ENCODE measurements at regions not wholly inside any gene's neighbourhood (a gene's known extent, or its start where the extent isn't known, plus 50 kb on each side); places are given as distances from the start of the nearest gene placed in this dataset.

DNA sequence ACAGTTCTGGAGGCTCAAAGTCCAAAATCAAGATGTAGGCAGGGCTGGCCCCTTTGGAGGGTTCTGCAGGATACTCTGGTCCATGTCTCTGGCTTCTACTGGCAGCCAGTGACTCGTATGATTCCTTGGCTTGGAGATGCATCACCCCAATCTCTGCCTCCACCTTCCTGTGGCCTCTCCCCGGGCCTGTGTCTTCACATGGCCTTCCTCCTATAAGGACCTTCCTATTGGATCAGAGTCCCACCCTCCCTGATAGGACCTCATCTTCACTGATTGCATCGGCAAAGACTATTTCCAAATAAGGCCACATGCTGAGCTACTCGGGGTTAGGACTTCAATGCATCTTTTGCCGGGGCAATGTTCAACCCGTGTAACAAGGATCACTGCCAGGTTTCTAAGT, 509.0 kb downstream of the CD83 start:
- H3K27ac Mint-ChIP-seq = no peak overlapping the region
- TF ChIP-seq ZNF138 (CRISPR knock-in tag; conservative IDR thresholded peaks at IDR 0.05) (no peak), OVOL2 (CRISPR knock-in tag; IDR thresholded peaks at IDR 0.05; ENCODE audit: borderline replicate concordance) (no peak), NR3C1 (CRISPR knock-in tag; conservative IDR thresholded peaks at IDR 0.05; ENCODE audit: low read depth) (no peak), GRHL2 (CRISPR knock-in tag; IDR thresholded peaks at IDR 0.05; ENCODE audit: insufficient replicate concordance, severe bottlenecking) (no peak), FOXP1 (CRISPR knock-in tag; IDR thresholded peaks at IDR 0.05; ENCODE audit: borderline replicate concordance) (no peak), SMAD4 (CRISPR knock-in tag; IDR thresholded peaks at IDR 0.05) (no peak), TP53 (CRISPR knock-in tag; IDR thresholded peaks at IDR 0.05) (no peak), RELA (CRISPR knock-in tag; IDR thresholded peaks at IDR 0.05; ENCODE audit: borderline replicate concordance) (no peak), NFYB (CRISPR knock-in tag; conservative IDR thresholded peaks at IDR 0.05; ENCODE audit: low read depth) (no peak)
- TF ChIP-seq, protein P1, sequence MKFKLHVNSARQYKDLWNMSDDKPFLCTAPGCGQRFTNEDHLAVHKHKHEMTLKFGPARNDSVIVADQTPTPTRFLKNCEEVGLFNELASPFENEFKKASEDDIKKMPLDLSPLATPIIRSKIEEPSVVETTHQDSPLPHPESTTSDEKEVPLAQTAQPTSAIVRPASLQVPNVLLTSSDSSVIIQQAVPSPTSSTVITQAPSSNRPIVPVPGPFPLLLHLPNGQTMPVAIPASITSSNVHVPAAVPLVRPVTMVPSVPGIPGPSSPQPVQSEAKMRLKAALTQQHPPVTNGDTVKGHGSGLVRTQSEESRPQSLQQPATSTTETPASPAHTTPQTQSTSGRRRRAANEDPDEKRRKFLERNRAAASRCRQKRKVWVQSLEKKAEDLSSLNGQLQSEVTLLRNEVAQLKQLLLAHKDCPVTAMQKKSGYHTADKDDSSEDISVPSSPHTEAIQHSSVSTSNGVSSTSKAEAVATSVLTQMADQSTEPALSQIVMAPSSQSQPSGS (CRISPR knock-in tag; IDR thresholded peaks at IDR 0.05; ENCODE audit: borderline replicate concordance, low read depth) = no peak
- TF ChIP-seq, protein P2, sequence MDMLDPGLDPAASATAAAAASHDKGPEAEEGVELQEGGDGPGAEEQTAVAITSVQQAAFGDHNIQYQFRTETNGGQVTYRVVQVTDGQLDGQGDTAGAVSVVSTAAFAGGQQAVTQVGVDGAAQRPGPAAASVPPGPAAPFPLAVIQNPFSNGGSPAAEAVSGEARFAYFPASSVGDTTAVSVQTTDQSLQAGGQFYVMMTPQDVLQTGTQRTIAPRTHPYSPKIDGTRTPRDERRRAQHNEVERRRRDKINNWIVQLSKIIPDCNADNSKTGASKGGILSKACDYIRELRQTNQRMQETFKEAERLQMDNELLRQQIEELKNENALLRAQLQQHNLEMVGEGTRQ (CRISPR knock-in tag; IDR thresholded peaks at IDR 0.05) = no peak
- TF ChIP-seq, protein P3, sequence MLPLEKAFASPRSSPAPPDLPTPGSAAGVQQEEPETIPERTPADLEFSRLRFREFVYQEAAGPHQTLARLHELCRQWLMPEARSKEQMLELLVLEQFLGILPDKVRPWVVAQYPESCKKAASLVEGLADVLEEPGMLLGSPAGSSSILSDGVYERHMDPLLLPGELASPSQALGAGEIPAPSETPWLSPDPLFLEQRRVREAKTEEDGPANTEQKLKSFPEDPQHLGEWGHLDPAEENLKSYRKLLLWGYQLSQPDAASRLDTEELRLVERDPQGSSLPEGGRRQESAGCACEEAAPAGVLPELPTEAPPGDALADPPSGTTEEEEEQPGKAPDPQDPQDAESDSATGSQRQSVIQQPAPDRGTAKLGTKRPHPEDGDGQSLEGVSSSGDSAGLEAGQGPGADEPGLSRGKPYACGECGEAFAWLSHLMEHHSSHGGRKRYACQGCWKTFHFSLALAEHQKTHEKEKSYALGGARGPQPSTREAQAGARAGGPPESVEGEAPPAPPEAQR (CRISPR knock-in tag; IDR thresholded peaks at IDR 0.05) = no peak
- TF ChIP-seq, protein P4, sequence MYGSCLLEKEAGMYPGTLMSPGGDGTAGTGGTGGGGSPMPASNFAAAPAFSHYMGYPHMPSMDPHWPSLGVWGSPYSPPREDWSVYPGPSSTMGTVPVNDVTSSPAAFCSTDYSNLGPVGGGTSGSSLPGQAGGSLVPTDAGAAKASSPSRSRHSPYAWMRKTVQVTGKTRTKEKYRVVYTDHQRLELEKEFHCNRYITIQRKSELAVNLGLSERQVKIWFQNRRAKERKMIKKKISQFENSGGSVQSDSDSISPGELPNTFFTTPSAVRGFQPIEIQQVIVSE (CRISPR knock-in tag; IDR thresholded peaks at IDR 0.05; ENCODE audit: borderline replicate concordance) = no peak

DNA sequence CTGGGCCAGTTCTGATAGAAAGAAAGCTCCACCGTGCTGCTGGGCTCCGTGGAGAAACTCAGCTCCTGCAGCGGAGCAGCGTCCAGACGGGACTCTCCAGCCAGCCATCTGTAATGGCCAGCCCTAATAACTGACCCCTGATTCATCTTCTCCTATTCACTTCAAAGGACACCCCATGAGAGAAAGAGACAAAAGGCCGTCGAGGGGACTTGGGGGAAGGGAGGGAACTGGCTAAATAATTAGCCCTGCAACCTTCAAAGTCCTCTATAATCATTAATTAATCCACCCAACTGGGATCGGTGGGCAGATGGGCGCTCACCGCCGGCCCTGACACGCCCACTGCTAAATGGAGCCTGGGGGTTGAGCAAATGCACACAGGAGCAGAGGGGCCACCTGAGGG, 512.4 kb downstream of the CD83 start:
- peaks cover 14% of the 10 kb centered on the region for H3K9me3 Mint-ChIP-seq
- DNase-seq (ENCODE audit: low spot score) (no peak), ATAC-seq (no peak)
- no peak overlapping the region for H3K27ac Mint-ChIP-seq
- peaks cover 9% of the 10 kb centered on the region for H3K36me3 Mint-ChIP-seq
- ChIA-PET POLR2A (no interaction called here), CTCF (no interaction called here)
- no peak overlapping the region for H3K4me3 Mint-ChIP-seq
- no peaks in the 10 kb centered on the region for H3K27me3 Mint-ChIP-seq (ENCODE audit: low read depth)
- peaks cover 35% of the 10 kb centered on the region for H3K4me1 Mint-ChIP-seq
- TF ChIP-seq, protein P5, sequence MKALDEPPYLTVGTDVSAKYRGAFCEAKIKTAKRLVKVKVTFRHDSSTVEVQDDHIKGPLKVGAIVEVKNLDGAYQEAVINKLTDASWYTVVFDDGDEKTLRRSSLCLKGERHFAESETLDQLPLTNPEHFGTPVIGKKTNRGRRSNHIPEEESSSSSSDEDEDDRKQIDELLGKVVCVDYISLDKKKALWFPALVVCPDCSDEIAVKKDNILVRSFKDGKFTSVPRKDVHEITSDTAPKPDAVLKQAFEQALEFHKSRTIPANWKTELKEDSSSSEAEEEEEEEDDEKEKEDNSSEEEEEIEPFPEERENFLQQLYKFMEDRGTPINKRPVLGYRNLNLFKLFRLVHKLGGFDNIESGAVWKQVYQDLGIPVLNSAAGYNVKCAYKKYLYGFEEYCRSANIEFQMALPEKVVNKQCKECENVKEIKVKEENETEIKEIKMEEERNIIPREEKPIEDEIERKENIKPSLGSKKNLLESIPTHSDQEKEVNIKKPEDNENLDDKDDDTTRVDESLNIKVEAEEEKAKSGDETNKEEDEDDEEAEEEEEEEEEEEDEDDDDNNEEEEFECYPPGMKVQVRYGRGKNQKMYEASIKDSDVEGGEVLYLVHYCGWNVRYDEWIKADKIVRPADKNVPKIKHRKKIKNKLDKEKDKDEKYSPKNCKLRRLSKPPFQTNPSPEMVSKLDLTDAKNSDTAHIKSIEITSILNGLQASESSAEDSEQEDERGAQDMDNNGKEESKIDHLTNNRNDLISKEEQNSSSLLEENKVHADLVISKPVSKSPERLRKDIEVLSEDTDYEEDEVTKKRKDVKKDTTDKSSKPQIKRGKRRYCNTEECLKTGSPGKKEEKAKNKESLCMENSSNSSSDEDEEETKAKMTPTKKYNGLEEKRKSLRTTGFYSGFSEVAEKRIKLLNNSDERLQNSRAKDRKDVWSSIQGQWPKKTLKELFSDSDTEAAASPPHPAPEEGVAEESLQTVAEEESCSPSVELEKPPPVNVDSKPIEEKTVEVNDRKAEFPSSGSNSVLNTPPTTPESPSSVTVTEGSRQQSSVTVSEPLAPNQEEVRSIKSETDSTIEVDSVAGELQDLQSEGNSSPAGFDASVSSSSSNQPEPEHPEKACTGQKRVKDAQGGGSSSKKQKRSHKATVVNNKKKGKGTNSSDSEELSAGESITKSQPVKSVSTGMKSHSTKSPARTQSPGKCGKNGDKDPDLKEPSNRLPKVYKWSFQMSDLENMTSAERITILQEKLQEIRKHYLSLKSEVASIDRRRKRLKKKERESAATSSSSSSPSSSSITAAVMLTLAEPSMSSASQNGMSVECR (CRISPR knock-in tag; IDR thresholded peaks at IDR 0.05; ENCODE audit: borderline replicate concordance) = no peak
- TF ChIP-seq, protein P6, sequence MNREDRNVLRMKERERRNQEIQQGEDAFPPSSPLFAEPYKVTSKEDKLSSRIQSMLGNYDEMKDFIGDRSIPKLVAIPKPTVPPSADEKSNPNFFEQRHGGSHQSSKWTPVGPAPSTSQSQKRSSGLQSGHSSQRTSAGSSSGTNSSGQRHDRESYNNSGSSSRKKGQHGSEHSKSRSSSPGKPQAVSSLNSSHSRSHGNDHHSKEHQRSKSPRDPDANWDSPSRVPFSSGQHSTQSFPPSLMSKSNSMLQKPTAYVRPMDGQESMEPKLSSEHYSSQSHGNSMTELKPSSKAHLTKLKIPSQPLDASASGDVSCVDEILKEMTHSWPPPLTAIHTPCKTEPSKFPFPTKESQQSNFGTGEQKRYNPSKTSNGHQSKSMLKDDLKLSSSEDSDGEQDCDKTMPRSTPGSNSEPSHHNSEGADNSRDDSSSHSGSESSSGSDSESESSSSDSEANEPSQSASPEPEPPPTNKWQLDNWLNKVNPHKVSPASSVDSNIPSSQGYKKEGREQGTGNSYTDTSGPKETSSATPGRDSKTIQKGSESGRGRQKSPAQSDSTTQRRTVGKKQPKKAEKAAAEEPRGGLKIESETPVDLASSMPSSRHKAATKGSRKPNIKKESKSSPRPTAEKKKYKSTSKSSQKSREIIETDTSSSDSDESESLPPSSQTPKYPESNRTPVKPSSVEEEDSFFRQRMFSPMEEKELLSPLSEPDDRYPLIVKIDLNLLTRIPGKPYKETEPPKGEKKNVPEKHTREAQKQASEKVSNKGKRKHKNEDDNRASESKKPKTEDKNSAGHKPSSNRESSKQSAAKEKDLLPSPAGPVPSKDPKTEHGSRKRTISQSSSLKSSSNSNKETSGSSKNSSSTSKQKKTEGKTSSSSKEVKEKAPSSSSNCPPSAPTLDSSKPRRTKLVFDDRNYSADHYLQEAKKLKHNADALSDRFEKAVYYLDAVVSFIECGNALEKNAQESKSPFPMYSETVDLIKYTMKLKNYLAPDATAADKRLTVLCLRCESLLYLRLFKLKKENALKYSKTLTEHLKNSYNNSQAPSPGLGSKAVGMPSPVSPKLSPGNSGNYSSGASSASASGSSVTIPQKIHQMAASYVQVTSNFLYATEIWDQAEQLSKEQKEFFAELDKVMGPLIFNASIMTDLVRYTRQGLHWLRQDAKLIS (CRISPR knock-in tag; IDR thresholded peaks at IDR 0.05; ENCODE audit: borderline replicate concordance) = no peak
- no peak for TF ChIP-seq NR3C1 (CRISPR knock-in tag; conservative IDR thresholded peaks at IDR 0.05; ENCODE audit: low read depth)
- TF ChIP-seq SMAD3 (CRISPR knock-in tag; IDR thresholded peaks at IDR 0.05; ENCODE audit: borderline replicate concordance) = no peak
- no peak for TF ChIP-seq ZNF317 (CRISPR knock-in tag; IDR thresholded peaks at IDR 0.05; ENCODE audit: borderline replicate concordance, low read depth)
- TF ChIP-seq, protein P7, sequence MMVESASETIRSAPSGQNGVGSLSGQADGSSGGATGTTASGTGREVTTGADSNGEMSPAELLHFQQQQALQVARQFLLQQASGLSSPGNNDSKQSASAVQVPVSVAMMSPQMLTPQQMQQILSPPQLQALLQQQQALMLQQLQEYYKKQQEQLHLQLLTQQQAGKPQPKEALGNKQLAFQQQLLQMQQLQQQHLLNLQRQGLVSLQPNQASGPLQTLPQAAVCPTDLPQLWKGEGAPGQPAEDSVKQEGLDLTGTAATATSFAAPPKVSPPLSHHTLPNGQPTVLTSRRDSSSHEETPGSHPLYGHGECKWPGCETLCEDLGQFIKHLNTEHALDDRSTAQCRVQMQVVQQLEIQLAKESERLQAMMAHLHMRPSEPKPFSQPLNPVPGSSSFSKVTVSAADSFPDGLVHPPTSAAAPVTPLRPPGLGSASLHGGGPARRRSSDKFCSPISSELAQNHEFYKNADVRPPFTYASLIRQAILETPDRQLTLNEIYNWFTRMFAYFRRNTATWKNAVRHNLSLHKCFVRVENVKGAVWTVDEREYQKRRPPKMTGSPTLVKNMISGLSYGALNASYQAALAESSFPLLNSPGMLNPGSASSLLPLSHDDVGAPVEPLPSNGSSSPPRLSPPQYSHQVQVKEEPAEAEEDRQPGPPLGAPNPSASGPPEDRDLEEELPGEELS (CRISPR knock-in tag; IDR thresholded peaks at IDR 0.05) = no peak
- TF ChIP-seq, protein P8, sequence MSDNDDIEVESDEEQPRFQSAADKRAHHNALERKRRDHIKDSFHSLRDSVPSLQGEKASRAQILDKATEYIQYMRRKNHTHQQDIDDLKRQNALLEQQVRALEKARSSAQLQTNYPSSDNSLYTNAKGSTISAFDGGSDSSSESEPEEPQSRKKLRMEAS (CRISPR knock-in tag; IDR thresholded peaks at IDR 0.05) = no peak
- TF ChIP-seq SP1 (CRISPR knock-in tag; conservative IDR thresholded peaks at IDR 0.05) = no peak

More for the DNA sequence above, 509.0 kb downstream of the CD83 start:
- ATAC-seq = no peak
- no peaks in the 10 kb centered on the region for H3K27me3 Mint-ChIP-seq (ENCODE audit: low read depth)
- POLR2A ChIA-PET = no interaction called here
- peaks cover 9% of the 10 kb centered on the region for H3K36me3 Mint-ChIP-seq
- no peak overlapping the region for H3K4me3 Mint-ChIP-seq
- CTCF ChIA-PET = no interaction called here
- DNase-seq (ENCODE audit: low spot score) = no peak
- peaks cover 14% of the 10 kb centered on the region for H3K9me3 Mint-ChIP-seq
- peaks cover 50% of the 10 kb centered on the region for H3K4me1 Mint-ChIP-seq
